Activated T-helper 1 cell treated with Interleukin-2 at 50 U/mL for 16 hours (primary cell): ENCODE measurements at regions not wholly inside any gene's neighbourhood (a gene's known extent, or its start where the extent isn't known, plus 50 kb on each side); places are given as distances from the start of the nearest gene placed in this dataset.
"Not testable (repeated sequence)": the region's sequence is repeated elsewhere in the genome, so short reads cannot be mapped to it uniquely, and the experiment has no call there.

Source experiments
- DNase-seq: peaks from one replicate; pipeline ENCODE4 v3.0.0-alpha.2; 2020; ENCODE audit warnings: low read depth

- DNase-seq, result no peak
Measured at GRCh38 chr17:51387986-51388385, 127.6 kb downstream of the UTP18 start.

DNA sequence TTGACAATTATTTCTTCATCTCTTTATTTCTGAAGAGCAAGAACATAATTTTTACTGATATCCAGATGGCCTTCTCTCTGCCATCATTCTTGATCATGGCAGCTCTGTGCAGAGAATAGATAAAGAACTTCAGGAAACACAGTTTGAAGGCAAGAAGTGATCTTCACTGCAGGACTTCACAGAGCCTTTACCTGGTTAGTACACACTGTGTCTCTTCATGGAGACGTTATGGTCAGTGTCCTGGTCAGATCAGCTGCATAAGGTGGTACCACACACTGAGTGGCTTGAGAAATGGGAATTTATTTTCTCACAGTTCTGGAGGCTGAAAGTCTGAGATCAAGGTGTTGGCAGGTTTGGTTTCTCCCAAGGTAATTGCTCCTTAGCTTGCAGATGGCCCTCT lies 129.5 kb downstream of the UTP18 start:
- DNase-seq, result no peak

GRCh38 chr17:51391982-51392654 lies 131.8 kb downstream of the UTP18 start:
- no peak for DNase-seq

DNA sequence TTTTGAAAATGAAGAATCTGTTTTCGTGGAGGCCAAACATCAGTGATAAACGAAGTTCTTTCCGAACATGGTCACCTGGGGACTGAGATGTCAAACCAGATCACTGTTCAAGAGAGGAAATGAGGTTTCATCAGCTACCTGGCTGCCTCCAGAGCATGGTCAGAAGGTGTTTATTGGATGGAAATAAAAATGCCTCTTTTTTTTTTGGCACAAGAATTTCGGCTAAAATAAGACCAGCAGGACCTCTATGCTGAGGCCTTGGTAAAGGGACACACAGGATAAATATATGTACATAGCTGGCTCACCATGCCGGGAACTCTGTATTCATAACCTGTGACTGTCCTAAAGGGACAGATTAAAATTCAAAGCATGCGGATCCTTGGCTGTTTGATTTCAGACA lies 135.3 kb downstream of the UTP18 start:
- DNase-seq, result no peak

GRCh38 chr17:51397361-51398127 lies 137.2 kb downstream of the UTP18 start:
- DNase-seq, result no peak

- no peak for DNase-seq
Measured at GRCh38 chr17:51398128-51398525, 137.8 kb downstream of the UTP18 start.

- no peak for DNase-seq
Measured at GRCh38 chr17:51398687-51399086, 138.3 kb downstream of the UTP18 start.

DNA sequence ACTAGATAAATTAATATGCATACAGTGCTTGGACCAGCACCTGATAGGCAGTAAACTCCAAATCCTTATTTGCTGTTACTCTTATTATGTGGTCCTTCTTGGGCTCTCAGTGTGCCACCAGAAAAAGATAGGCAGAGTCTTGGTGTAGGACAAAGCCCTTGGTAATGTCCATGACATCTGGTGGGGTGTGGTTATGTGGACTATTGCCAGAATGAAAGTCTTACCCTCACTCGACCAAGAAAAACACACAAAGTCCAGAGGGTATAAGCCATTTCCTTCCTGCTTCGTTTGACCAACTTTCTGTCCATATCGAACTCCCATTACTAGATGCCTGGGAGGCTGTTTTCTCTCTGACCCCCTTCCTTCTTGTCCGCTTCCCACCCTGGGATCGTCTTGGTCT lies 140.9 kb downstream of the UTP18 start:
- DNase-seq, result no peak

DNA sequence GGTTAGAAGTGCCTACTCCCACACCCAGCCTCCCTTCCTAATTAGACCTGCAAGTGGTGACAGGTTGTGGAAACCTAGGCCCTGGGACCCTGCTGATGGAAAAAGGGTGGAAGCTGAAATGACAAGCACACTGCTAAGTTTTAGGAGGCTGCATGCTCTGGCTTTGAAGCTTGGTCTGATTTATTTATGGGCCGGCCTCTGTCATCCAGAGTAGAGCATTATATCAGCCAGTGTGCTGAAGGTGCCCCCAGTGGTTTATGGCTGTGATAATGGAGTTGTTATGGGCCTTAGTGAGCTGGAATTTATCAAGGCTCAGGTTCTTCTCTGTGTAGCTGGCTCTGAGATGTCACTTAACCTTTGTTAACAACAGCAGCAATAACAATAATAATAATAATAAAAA lies 142.6 kb downstream of the UTP18 start:
- no peak for DNase-seq

- DNase-seq, result no peak
Measured at GRCh38 chr17:51407576-51407975, 147.2 kb downstream of the UTP18 start.

DNA sequence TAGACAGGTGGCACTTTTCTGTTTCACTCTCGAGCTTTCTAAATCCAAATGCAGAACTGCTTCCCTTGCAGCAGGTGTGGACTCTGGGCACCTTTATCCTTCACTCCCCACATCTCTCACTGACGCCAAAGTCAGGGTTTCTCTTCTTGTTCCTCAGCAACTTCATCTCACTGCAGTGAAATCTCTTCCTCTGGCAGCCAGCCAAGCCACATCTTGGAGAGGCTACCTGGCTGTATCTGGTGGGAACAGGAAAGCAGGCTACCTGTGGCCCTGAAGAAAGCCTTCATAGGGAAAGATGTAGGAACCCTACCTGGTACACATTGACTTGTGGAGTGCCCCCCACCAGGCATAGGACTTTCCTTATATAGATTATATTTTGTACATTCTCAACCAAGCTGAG lies 159.1 kb downstream of the UTP18 start:
- DNase-seq, result no peak

DNA sequence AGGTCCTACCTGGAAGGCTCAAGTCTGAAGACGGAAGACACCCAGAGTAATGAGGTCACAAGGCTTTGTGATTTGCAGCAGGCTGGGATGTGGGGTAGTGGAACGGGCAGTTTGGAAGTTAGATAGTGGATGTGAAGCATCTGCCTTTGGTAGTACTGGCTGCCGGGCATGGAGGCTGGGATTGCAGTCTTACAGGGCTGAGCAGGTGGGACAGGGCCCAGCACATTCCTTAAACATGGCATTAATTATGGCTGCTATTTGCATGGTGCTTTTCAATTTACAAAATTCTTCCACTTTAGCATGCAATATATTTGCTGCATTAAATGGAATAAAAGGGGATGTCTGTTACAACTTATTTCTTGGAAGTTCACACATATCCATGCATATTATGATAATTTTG lies 161.2 kb downstream of the UTP18 start:
- DNase-seq, result no peak

DNA sequence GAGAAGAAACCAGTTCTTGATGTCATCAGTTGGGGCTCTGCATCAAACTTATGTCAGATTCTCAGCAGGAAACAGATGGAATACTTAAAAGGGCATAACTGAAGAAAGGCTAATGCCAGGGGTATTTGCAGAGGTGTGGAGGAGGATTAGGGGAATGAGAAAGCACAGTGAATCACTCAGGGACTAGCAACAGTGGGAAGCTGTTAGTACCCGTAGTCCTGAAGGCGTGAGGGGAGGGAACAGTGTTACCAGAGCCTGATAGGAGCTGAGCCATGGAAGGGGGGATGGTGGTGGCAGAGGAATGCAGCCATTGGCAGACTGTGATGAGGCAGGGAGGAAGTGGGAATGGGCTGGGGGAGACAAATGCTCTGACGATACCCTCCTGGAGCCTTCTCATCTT lies 162.3 kb downstream of the UTP18 start:
- no peak for DNase-seq

DNA sequence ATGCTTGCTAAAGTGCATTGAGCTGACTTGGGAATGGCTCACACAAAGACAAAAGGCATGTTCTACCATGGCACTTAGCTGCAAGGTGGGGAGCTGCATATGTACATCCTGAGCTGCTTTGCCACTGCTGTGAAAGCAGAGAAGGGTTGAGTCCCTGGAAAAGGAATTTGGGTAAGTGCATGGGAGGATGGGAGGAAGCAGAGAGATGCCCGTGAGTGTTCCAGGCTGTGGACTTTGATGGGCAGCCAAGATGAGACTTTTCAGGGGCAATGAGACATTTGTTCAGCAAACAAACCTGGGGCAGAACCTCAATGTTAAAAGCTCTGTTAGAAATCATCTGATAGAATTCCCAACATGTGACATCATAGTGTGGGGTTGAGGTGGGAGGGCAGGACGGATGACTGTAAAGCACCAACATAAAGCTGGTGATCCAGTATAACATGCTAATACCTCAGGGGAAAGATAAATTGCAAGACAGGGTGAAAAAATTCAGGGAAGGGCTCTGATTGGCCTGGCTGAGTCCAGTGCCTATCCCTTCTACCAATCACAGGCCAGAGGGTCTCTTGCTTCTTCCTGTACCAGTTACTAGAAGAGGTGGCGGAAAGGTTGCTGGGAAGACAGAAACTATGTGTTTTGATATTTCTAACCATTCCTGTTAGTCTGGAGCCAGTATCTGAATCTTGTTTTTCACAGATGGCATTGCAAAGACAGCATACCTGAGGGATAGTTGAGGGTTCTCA lies 163.2 kb downstream of the UTP18 start:
- no peak for DNase-seq

DNA sequence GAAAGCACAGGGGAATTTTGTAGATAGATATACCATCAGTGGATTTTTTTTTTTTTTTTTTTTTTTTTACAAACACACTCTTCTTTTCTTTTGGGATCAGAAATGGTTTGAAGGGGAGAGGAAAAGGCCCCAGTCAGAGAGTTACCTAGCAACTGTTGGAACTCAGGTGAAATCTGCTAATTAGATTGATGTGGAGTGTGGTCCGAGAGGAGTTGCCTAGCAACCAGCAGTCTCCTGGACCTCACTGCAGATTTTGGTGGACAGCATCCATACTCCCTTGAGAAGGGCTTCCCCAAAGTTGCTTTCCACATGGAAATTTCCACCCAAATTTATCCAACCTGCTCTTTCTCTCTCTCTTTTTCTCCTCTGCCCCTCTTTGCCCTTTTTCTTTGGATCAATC lies 165.4 kb downstream of the UTP18 start:
- DNase-seq, result no peak

DNA sequence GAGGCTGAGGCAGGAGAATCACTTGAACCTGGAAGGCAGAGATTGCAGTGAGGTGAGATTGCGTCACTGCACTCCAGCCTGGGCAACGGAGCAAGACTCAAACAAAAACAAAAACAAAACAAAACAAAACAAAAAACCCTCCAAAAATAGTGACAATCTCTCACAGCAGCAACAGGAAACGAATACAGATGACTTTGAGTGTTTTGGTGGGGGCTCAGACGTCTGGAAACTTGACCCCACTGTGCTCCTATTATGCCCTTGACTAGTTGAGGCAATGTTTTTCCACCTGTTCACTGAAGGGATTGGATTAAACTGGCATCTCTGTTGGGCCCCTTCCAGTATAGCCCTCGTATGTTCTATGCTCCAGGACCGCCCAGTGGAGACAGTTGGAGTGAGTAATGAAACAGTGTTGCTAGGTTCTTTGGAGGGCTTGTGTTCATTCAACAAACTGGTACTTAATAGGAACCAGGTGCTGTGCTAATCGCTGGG lies 167.0 kb downstream of the UTP18 start:
- no peak for DNase-seq

DNA sequence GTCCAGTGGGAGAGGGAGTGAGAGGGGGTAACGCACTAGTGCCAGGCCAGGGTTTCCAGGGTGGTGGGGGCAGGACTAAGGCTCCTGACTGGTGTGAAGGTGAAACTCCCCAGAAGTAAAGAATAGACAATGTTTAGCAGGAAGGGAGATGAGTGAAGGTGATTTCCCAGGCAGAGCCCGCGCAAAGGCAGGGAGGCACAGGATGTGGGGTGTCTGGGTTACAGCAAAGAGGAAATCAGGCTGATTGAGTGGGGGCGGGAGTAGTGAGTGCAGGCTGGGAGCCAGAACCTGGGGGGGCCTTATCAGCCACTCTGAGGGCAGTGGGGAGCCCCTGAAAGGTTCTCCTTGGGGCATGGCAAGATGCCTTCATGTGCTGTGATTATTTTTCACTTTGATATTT lies 167.5 kb downstream of the UTP18 start:
- DNase-seq, result peak; percentile 31

DNA sequence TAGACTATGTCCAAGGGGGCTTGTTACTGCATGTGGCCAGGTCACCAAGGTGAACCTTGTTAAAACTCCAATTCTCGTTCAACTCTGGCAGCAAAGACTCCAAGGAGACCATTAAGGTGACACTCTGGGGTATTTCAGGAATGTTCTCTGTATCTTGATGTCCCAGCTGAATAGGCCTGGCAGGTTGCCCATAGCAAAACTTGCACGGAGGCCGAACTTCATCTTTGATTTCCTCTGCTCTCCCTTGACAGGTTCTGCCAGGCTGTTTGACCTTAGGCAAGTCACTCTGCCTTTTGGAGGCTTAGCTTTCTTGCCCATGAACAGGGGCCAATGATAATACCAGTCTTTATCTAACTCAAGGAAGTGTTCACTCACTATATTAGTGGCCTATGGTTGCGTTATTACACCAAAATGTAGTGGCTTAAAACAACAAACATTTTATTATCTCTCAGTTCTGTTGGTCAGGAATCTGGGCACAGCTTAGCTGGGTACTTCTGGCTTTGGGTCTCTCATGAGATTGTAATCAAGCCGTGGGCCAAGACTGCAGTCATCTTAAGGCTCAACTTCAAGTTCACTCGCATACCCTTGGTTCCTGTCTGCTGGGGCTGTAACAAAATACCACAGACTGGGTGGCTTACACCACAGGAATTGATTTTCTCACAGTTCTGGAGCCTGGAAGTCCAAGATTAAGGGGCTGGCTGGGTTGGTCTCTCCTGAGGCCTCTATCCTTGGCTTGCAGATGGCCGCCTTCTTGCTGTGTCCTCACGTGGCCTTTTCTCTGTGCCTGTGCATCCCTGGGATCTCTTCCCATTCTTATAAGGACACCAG lies 168.5 kb downstream of the UTP18 start:
- DNase-seq, result no peak

DNA sequence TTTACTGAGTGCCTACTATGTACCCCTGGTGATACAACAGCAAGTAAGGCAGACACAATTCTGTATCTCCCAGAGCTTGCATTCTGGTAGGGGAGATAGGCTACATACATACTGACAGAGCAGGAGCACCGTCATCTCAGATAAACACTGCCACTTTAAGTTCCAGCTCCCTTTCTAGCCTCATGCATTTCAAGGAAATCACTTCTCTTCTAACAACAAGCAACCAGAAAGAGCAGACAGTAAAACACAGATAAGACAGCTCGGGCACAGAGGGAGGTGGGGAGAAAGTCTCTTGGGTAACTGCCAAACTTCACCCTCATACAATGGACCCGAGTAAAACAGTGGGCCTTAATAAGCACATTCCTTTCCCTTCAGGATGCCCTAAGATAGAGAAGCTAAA lies 169.6 kb downstream of the UTP18 start:
- not testable (repeated sequence) for DNase-seq

GRCh38 chr17:51430591-51430990 lies 170.2 kb downstream of the UTP18 start:
- no peak for DNase-seq

- no peak for DNase-seq
Measured at GRCh38 chr17:51434434-51435170, 174.3 kb downstream of the UTP18 start.
